ENCODE measurements at regions not wholly inside any gene's neighbourhood (a gene's known extent, or its start where the extent isn't known, plus 50 kb on each side); places are given as distances from the start of the nearest gene placed in this dataset.

DNA sequence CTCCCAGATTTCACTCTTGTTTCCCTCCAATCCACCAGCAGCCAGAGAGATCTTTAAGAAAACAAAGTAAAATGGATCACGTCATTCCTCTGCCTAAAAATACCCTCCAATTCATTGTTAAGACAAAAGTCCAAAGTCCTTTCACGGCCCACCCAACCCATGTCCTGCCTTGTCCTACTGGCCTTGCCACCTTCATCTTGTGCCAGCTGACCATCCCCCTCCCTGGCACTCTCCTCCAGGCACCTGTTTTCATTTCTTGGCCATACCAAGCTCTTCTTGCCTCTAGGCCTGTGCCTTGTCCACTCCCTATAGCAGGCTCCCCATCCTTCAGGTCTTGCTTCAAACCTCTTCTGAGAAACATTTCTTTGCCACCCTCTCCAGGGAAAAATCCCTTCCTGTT is 307.6 kb downstream of the MSX2 start:
- Histone ChIP-seq H3K27ac (no peak overlapping the region), H3K36me3 (no peaks in the 10 kb centered on the region), H3K9me3 (no peaks in the 10 kb centered on the region), H3K27me3 (no peaks in the 10 kb centered on the region), H3K4me1 (no peaks in the 10 kb centered on the region), H3K4me3 (no peak overlapping the region)
- DNase-seq: no peak
- 66 to 75% methylated on average over 2 of the region's 2 CpGs for WGBS, 2 donors
- no peak for TF ChIP-seq POLR2A (IDR thresholded peaks at IDR 0.05)
- TF ChIP-seq, protein P1, sequence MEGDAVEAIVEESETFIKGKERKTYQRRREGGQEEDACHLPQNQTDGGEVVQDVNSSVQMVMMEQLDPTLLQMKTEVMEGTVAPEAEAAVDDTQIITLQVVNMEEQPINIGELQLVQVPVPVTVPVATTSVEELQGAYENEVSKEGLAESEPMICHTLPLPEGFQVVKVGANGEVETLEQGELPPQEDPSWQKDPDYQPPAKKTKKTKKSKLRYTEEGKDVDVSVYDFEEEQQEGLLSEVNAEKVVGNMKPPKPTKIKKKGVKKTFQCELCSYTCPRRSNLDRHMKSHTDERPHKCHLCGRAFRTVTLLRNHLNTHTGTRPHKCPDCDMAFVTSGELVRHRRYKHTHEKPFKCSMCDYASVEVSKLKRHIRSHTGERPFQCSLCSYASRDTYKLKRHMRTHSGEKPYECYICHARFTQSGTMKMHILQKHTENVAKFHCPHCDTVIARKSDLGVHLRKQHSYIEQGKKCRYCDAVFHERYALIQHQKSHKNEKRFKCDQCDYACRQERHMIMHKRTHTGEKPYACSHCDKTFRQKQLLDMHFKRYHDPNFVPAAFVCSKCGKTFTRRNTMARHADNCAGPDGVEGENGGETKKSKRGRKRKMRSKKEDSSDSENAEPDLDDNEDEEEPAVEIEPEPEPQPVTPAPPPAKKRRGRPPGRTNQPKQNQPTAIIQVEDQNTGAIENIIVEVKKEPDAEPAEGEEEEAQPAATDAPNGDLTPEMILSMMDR (IDR thresholded peaks at IDR 0.05): no peak
- intact Hi-C loops (cut with DNase I): no loop called here

DNA sequence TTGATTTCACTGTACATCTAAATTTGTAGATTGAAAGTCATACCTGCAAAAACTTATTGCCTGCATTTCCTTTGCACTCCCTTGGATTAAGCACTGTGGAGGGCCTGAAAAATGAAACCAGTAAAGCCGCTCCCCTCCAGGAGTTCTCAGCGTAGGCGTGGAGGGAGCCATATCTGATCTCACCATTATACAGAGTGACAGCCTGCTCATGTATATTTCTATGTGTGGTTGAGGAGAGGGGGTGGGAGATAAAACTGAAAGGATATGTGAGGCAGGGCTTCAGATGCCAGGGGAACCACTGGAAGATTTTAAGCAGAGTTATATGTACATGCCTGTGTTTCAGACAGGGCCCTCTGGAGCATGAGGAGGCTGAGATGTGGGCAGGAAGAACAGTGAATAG is 303.0 kb downstream of the MSX2 start:
- Histone ChIP-seq H3K4me3 (no peak overlapping the region), H3K27ac (no peak overlapping the region), H3K27me3 (no peaks in the 10 kb centered on the region), H3K4me1 (peaks cover 0 to 9% (median 3%) of the 10 kb centered on the region in 3 donors), H3K9me3 (no peaks in the 10 kb centered on the region), H3K36me3 (no peaks in the 10 kb centered on the region)
- DNase-seq: no peak
- TF ChIP-seq, protein P1 (IDR thresholded peaks at IDR 0.05): no peak
- no peak for TF ChIP-seq POLR2A (IDR thresholded peaks at IDR 0.05)
- intact Hi-C loops (cut with DNase I): no loop called here
- 95 to 96% methylated on average over 3 of the region's 3 CpGs for WGBS, 2 donors

DNA sequence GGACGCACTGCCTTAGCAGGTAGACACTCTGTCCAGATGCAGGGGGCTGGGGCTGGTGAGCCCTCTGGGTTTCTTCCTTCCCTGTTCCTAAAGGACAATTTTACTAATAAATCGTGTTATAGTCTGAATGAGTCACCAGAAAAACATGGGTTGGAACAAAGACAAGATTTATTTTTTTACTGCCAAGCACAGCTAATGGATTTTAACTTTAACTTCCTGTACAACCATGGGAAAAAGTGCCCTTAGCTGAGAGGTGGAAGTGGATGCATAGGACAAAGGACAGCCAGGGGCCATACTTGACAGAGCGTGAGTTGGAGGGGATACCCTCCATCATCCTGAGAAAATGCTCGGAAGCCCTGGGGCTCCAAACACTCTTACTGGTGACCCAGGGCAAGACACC is 300.7 kb downstream of the MSX2 start:
- intact Hi-C loops (cut with DNase I): no loop called here
- WGBS, 2 donors: 26 to 48% methylated on average over 3 to 4 of the region's 4 CpGs
- Histone ChIP-seq H3K4me1 (peaks cover 0 to 9% (median 3%) of the 10 kb centered on the region in 3 donors), H3K27ac (peak overlapping the region in 1 of 4 donors; percentile 26), H3K9me3 (no peaks in the 10 kb centered on the region), H3K4me3 (no peak overlapping the region), H3K27me3 (no peaks in the 10 kb centered on the region), H3K36me3 (no peaks in the 10 kb centered on the region)
- TF ChIP-seq, protein P1 (IDR thresholded peaks at IDR 0.05): no peak
- no peak for TF ChIP-seq POLR2A (IDR thresholded peaks at IDR 0.05)
- no peak for DNase-seq

DNA sequence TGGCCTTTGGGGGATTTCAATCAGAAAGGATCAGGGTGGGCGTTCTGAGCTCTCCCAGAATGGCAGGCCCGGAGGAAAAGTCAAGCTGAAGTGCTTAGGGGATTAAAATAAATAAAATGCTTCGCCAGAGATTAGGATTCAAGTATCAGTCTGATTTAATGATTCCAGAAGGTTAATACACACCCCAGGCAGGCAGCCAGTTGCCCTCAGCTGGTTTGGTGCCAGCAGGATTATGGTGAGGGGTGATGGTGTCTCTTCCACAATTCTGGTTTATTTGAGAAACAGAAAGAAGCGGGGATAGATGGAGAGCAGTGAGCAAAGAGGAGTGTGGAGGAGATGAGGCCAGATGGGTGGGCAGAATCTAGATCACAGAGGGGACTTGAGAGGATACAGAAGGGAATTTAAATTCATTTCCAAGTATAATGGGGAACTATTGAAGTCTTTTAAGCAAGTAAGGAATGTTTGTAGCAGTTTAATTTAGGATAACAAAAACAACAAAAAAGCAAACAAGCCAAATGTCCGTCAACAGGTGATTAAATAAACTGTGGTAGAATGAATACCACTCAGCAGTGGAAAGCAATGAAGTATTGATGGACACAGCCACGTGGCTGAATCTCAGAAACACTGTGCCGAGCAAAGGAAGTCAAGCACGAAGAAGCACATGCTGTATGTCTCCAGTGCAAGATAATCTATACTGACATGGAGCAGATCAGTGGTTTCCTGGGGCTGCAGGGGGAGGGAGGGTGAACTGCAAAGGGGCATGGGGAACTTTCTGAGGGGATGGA is 297.7 kb downstream of the MSX2 start:
- Histone ChIP-seq H3K36me3 (no peaks in the 10 kb centered on the region), H3K9me3 (no peaks in the 10 kb centered on the region), H3K4me1 (peaks cover 0 to 9% (median 3%) of the 10 kb centered on the region in 3 donors), H3K27me3 (no peaks in the 10 kb centered on the region), H3K4me3 (no peak overlapping the region), H3K27ac (no peak overlapping the region)
- TF ChIP-seq, protein P1 (IDR thresholded peaks at IDR 0.05): no peak
- no peak for TF ChIP-seq POLR2A (IDR thresholded peaks at IDR 0.05)
- no peak for DNase-seq
- WGBS, 2 donors: 47 to 61% methylated on average over 8 of the region's 8 CpGs
- intact Hi-C loops (cut with DNase I): no loop called here

DNA sequence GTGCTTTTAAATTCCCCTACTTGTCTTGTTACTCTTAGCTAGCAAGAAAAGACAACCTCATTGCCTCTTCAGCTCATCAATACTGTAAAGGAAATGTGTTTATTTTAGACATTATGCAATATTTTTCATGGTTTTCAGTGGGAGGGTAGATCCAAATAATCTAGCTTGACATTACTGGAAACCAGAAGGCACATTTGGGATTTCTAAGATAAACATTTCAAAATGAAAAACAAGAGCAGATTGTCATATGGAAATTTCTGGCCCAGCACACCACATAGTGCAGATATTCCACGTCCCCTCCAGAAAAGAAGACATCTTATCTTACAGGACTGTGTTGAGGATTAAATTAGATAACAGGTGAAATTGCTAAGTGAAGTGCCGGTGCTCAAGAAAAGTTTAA is 296.9 kb downstream of the MSX2 start:
- no peak for DNase-seq
- H3K27me3 ChIP-seq: no peaks in the 10 kb centered on the region
- WGBS, 2 donors: 58 to 70% methylated on average over 2 of the region's 2 CpGs
- no peaks in the 10 kb centered on the region for H3K36me3 ChIP-seq
- intact Hi-C loops (cut with DNase I): no loop called here
- H3K4me3 ChIP-seq: no peak overlapping the region
- H3K4me1 ChIP-seq: peaks cover 0 to 9% (median 3%) of the 10 kb centered on the region in 3 donors
- H3K9me3 ChIP-seq: no peaks in the 10 kb centered on the region
- TF ChIP-seq, protein P1 (IDR thresholded peaks at IDR 0.05): no peak
- TF ChIP-seq POLR2A (IDR thresholded peaks at IDR 0.05): no peak
- H3K27ac ChIP-seq: no peak overlapping the region

Measured in esophagus squamous epithelium (tissue), 5 donors.